HUES64 (cell line): ENCODE measurements at regions not wholly inside any gene's neighbourhood (a gene's known extent, or its start where the extent isn't known, plus 50 kb on each side); places are given as distances from the start of the nearest gene placed in this dataset.

Source experiments
- H3K27ac ChIP-seq: 2 replicates; pipeline ENCODE4 v1.7.0; 2013; ENCODE audit warnings: low read depth, low read length, inconsistent platforms
- H3K27me3 ChIP-seq: 2 replicates; pipeline ENCODE4 v1.6.1; 2013; ENCODE audit warnings: mild to moderate bottlenecking, low read length; ENCODE audit not compliant: insufficient read depth
- H3K36me3 ChIP-seq: 2 replicates; pipeline ENCODE4 v1.6.1; 2013; ENCODE audit warnings: mild to moderate bottlenecking, low read length; ENCODE audit not compliant: insufficient read depth
- H3K4me1 ChIP-seq: 2 replicates; pipeline ENCODE4 v1.6.1; 2013; ENCODE audit warnings: mild to moderate bottlenecking, low read length, moderate library complexity; ENCODE audit not compliant: insufficient read depth
- H3K4me3 ChIP-seq: 2 replicates; pipeline ENCODE4 v1.5.1; 2013; ENCODE audit warnings: mild to moderate bottlenecking, low read length, moderate library complexity
- H3K9ac ChIP-seq: 2 replicates; pipeline ENCODE4 v1.6.1; 2013; ENCODE audit warnings: mild to moderate bottlenecking, low read depth, low read length
- H3K9me3 ChIP-seq: 2 replicates; pipeline ENCODE4 v1.6.1; 2013; ENCODE audit warnings: low read depth, low read length; ENCODE audit not compliant: insufficient read depth
- WGBS: fragments of 150-250, 120-280 bp; methylation state at CpG from one replicate; pipeline ENCODE4 v1.1.7; 2013; ENCODE audit warnings: missing lambda C conversion rate; 5-methylcytosine and 5-hydroxymethylcytosine counted together

- no peaks in the 10 kb centered on the region for H3K36me3 ChIP-seq
- 92% methylated on average over 2 of the region's 4 CpGs for WGBS
- no peak overlapping the region for H3K4me3 ChIP-seq
- H3K27ac ChIP-seq: no peak overlapping the region
- H3K4me1 ChIP-seq: no peaks in the 10 kb centered on the region
- no peaks in the 10 kb centered on the region for H3K27me3 ChIP-seq
- no peak overlapping the region for H3K9ac ChIP-seq
- no peaks in the 10 kb centered on the region for H3K9me3 ChIP-seq
Measured at GRCh38 chr1:87568005-87568404, 239.3 kb downstream of the LMO4 start.

- Histone ChIP-seq H3K9me3 (no peaks in the 10 kb centered on the region), H3K4me1 (no peaks in the 10 kb centered on the region), H3K9ac (no peak overlapping the region), H3K36me3 (no peaks in the 10 kb centered on the region), H3K4me3 (no peak overlapping the region), H3K27ac (no peak overlapping the region), H3K27me3 (no peaks in the 10 kb centered on the region)
- WGBS: 92% methylated on average over 3 of the region's 3 CpGs
Measured at GRCh38 chr1:87568911-87569310, 240.2 kb downstream of the LMO4 start.

DNA sequence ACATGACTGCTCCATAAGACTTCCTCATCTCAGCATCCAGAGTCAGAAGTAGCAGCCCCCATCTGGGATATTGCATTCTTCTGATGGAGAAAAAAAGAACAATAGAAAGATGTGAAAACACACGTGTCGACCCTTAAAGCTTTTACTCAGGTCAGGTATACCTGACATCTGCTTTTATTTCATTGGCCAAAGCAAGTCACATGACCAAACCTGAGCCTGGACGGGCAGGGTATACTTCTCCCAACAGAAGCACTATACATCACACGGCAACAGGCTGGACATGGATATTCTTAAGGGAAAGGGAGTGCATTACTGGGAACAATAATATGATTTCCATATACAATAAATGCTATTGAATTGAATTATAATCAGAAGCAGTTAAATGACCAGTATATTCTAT lies 243.3 kb downstream of the LMO4 start:
- no peaks in the 10 kb centered on the region for H3K4me1 ChIP-seq
- H3K4me3 ChIP-seq: no peak overlapping the region
- WGBS: 88% methylated on average over 3 of the region's 4 CpGs
- H3K9me3 ChIP-seq: no peaks in the 10 kb centered on the region
- no peaks in the 10 kb centered on the region for H3K36me3 ChIP-seq
- H3K9ac ChIP-seq: no peak overlapping the region
- no peaks in the 10 kb centered on the region for H3K27me3 ChIP-seq
- H3K27ac ChIP-seq: no peak overlapping the region

GRCh38 chr1:87572891-87573290 lies 244.2 kb downstream of the LMO4 start:
- Histone ChIP-seq H3K4me3 (no peak overlapping the region), H3K27ac (no peak overlapping the region), H3K9ac (no peak overlapping the region), H3K9me3 (no peaks in the 10 kb centered on the region), H3K4me1 (no peaks in the 10 kb centered on the region), H3K36me3 (no peaks in the 10 kb centered on the region), H3K27me3 (no peaks in the 10 kb centered on the region)
- WGBS: 96% methylated on average over 2 of the region's 2 CpGs

DNA sequence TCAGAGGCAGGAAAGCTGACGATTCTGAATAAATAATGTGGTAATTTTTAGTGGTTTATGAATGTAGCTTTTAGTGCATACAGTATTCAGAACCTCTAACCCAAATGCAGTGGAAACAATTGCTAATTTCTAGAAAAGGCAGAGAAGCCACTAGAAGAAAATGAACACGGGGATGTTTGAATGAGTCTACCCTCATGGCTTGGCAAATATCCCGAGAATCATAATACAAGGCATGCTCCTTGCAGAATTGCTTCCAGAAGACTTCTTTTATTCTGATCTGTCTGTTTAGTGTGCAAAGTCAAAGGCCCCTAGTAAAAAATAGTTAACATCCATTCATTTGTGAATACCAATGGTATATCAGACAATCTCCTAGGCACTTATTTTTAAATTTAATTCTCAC lies 246.8 kb downstream of the LMO4 start:
- H3K4me1 ChIP-seq: no peaks in the 10 kb centered on the region
- no peak overlapping the region for H3K27ac ChIP-seq
- H3K36me3 ChIP-seq: no peaks in the 10 kb centered on the region
- no peaks in the 10 kb centered on the region for H3K9me3 ChIP-seq
- no peaks in the 10 kb centered on the region for H3K27me3 ChIP-seq
- no peak overlapping the region for H3K4me3 ChIP-seq
- H3K9ac ChIP-seq: no peak overlapping the region
- 95% methylated on average over 3 of the region's 3 CpGs for WGBS

GRCh38 chr1:87578464-87578863 lies 249.8 kb downstream of the LMO4 start:
- no peaks in the 10 kb centered on the region for H3K4me1 ChIP-seq
- no peak overlapping the region for H3K4me3 ChIP-seq
- H3K9ac ChIP-seq: no peak overlapping the region
- no peaks in the 10 kb centered on the region for H3K9me3 ChIP-seq
- H3K27ac ChIP-seq: no peak overlapping the region
- 44% methylated on average over 2 of the region's 3 CpGs for whole genome bisulfite sequencing
- no peaks in the 10 kb centered on the region for H3K36me3 ChIP-seq
- H3K27me3 ChIP-seq: no peaks in the 10 kb centered on the region

DNA sequence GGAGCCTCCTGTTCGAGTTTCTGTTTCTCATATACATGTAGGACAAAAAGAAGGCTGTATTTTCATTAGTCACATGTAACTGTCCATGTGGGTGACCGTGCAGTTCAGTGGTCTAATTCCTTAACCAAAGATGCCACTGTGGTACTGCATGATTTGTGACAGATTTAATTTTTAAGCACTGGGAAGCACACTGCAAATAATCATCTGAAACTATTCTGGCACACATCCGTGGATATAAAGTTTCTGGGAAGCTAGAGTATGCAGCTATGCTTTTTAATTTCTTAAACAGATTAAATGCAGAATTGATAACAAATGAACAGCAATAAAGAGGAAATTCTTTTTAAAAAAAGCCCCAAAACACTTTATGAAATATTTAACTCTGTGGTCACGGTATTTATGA lies 254.8 kb downstream of the LMO4 start:
- WGBS: 92% methylated on average over 3 of the region's 4 CpGs

DNA sequence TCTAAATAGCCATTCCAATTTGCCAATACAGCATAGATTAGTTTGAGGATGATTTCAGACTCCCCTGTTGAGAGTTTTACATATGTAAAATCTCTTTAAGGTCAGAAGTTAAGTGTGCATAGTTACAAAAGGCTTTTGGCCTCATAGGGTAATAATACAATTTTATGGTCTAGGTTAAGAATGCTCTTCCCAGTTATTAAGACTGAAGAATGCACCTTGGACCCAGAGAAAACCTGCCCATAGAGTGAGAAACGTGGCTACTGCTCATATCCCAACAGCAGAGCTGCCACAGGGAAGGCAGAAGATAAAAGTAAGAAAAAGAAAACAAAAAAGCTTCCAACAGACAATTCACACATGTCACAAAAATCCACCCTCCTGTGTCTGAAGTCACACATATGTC lies 255.9 kb downstream of the LMO4 start:
- H3K36me3 ChIP-seq: no peaks in the 10 kb centered on the region
- 88% methylated on average over 1 of the region's 1 CpG for WGBS
- no peak overlapping the region for H3K9ac ChIP-seq
- H3K27me3 ChIP-seq: no peaks in the 10 kb centered on the region
- no peaks in the 10 kb centered on the region for H3K9me3 ChIP-seq
- no peak overlapping the region for H3K27ac ChIP-seq
- peaks cover 4% of the 10 kb centered on the region; the same call in 1 of the 2 replicates for H3K4me1 ChIP-seq
- H3K4me3 ChIP-seq: no peak overlapping the region

More for the DNA sequence above, 254.8 kb downstream of the LMO4 start:
- Histone ChIP-seq H3K27ac (no peak overlapping the region), H3K9me3 (no peaks in the 10 kb centered on the region), H3K27me3 (no peaks in the 10 kb centered on the region), H3K36me3 (no peaks in the 10 kb centered on the region), H3K4me1 (peaks cover 4% of the 10 kb centered on the region; the same call in 1 of the 2 replicates), H3K4me3 (no peak overlapping the region), H3K9ac (no peak overlapping the region)

- Histone ChIP-seq H3K36me3 (no peaks in the 10 kb centered on the region), H3K4me1 (peaks cover 4% of the 10 kb centered on the region; the same call in 1 of the 2 replicates), H3K27me3 (no peaks in the 10 kb centered on the region), H3K4me3 (no peak overlapping the region), H3K9ac (no peak overlapping the region), H3K9me3 (no peaks in the 10 kb centered on the region), H3K27ac (no peak overlapping the region)
- 95% methylated on average over 3 of the region's 3 CpGs for WGBS
Measured at GRCh38 chr1:87586501-87586900, 257.8 kb downstream of the LMO4 start.

GRCh38 chr1:87588495-87588894 lies 259.8 kb downstream of the LMO4 start:
- 92% methylated on average over 4 of the region's 4 CpGs for WGBS
- peaks cover 4% of the 10 kb centered on the region; the same call in 1 of the 2 replicates for H3K4me1 ChIP-seq

DNA sequence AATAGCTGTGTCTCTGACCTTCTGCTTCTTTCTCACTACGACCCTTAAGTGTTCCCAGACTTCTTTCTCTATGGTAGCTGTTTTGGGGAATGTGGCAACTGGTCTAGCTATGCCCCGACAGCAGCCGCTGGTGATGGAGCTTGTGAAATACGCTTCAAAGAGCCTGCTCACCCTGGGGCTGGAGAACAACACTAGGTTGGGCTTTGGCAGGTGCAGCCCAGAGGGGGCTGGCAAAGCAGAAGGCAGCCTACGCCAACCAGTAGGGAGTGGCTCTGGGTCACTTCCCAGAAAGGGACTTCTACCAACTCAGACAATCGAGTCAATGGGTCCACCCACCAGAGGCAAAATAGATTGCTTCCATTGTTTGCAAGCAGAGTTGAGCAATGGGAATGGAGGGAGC lies 262.8 kb downstream of the LMO4 start:
- H3K9me3 ChIP-seq: no peaks in the 10 kb centered on the region
- H3K9ac ChIP-seq: no peak overlapping the region
- H3K27me3 ChIP-seq: no peaks in the 10 kb centered on the region
- H3K4me1 ChIP-seq: no peaks in the 10 kb centered on the region
- H3K4me3 ChIP-seq: no peak overlapping the region
- no peak overlapping the region for H3K27ac ChIP-seq
- H3K36me3 ChIP-seq: no peaks in the 10 kb centered on the region
- 85% methylated on average over 6 of the region's 6 CpGs for WGBS

More at GRCh38 chr1:87588495-87588894, 259.8 kb downstream of the LMO4 start:
- H3K9ac ChIP-seq: no peak overlapping the region
- no peaks in the 10 kb centered on the region for H3K9me3 ChIP-seq
- no peaks in the 10 kb centered on the region for H3K36me3 ChIP-seq
- H3K4me3 ChIP-seq: no peak overlapping the region
- no peaks in the 10 kb centered on the region for H3K27me3 ChIP-seq
- no peak overlapping the region for H3K27ac ChIP-seq

GRCh38 chr1:87592156-87592555 lies 263.5 kb downstream of the LMO4 start:
- H3K36me3 ChIP-seq: no peaks in the 10 kb centered on the region
- H3K9ac ChIP-seq: no peak overlapping the region
- H3K27me3 ChIP-seq: no peaks in the 10 kb centered on the region
- H3K9me3 ChIP-seq: no peaks in the 10 kb centered on the region
- no peak overlapping the region for H3K4me3 ChIP-seq
- H3K27ac ChIP-seq: no peak overlapping the region
- H3K4me1 ChIP-seq: no peaks in the 10 kb centered on the region
- 96% methylated on average over 2 of the region's 2 CpGs for WGBS
